ENCODE measurements at regions not wholly inside any gene's neighbourhood (a gene's known extent, or its start where the extent isn't known, plus 50 kb on each side); places are given as distances from the start of the nearest gene placed in this dataset.
"Not testable (repeated sequence)": the region's sequence is repeated elsewhere in the genome, so short reads cannot be mapped to it uniquely, and the experiment has no call there.

DNA sequence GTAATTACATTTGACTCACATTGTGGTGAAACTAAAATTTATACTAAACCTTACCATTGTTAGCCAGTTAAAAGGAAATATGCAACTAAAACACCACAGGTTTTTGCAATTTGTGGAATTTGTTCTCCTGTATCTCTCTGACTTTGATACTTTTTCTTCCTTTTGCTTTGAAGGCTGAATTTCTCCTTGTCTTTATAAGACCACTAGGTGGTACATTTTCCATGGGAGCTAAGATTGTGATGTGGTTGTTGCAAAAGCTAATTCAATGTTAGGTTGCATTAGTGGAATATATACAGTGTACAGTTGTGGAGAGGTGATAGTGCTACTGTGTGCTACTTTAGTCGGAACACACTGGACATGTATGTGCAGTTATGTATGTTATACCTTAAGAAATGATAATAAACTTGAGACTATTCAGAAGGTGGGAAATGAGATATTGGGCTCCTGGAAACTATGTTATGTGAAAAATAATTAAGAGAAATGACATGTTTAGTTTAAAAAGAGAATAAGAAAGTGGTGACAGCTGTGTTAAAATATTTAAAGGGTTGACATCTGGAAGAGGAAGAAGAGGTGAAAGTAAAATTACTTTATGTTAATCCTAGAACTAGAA lies 70.3 kb downstream of the ARL9 start:
- no peak overlapping the region for H3K4me3 ChIP-seq (ENCODE audit: low read depth, low read length)
- DNase-seq (ENCODE audit: low read depth), result peak; percentile 66
- TF ChIP-seq, protein P1, sequence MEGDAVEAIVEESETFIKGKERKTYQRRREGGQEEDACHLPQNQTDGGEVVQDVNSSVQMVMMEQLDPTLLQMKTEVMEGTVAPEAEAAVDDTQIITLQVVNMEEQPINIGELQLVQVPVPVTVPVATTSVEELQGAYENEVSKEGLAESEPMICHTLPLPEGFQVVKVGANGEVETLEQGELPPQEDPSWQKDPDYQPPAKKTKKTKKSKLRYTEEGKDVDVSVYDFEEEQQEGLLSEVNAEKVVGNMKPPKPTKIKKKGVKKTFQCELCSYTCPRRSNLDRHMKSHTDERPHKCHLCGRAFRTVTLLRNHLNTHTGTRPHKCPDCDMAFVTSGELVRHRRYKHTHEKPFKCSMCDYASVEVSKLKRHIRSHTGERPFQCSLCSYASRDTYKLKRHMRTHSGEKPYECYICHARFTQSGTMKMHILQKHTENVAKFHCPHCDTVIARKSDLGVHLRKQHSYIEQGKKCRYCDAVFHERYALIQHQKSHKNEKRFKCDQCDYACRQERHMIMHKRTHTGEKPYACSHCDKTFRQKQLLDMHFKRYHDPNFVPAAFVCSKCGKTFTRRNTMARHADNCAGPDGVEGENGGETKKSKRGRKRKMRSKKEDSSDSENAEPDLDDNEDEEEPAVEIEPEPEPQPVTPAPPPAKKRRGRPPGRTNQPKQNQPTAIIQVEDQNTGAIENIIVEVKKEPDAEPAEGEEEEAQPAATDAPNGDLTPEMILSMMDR (IDR thresholded peaks at IDR 0.05; ENCODE audit: insufficient read depth, low read depth, low read length), result peak; percentile 68

DNA sequence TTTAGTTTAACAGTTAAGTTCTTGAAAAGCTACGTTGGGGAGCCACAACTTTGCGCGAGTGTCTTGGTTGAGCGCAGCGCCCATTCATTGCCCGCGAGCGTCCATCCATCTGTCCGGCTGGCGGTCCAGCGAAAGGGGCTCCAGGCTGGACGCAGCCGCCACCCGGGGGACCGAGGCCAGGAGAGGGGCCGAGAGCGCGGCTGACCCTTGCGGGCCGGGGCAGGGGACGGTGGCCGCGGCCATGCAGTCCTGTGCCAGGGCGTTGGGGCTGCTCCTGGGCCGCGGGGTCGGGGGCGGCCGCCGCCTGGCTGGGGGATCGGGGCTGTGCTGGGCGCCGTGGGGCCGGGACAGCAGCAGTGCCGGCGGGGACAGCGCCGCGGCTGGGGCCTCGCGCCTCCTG lies 86.8 kb downstream of the ARL9 start:
- DNase-seq (ENCODE audit: low read depth), result not testable (repeated sequence)

More for the DNA sequence above, 86.8 kb downstream of the ARL9 start:
- not testable (repeated sequence) for H3K4me3 ChIP-seq (ENCODE audit: low read depth, low read length)
